Vagina (tissue), 2 donors: ENCODE measurements at regions not wholly inside any gene's neighbourhood (a gene's known extent, or its start where the extent isn't known, plus 50 kb on each side); places are given as distances from the start of the nearest gene placed in this dataset.

Source experiments
- POLR2A ChIP-seq, 2 donors: fragments of 450-650 bp; IDR thresholded peaks; one replicate each; pipeline ENCODE4 v1.6.1; 2017; ENCODE audit warnings: antibody characterized with exemption in 2 of 2, mild to moderate bottlenecking in 2 of 2, moderate library complexity in 2 of 2
- POLR2AphosphoS5 ChIP-seq, 2 donors: sonication (generic); formaldehyde crosslinking; IDR thresholded peaks; one replicate each; pipeline ENCODE4 v1.9.0; 2017; ENCODE audit warnings: antibody characterized with exemption in 2 of 2, mild to moderate bottlenecking in 2 of 2, low read depth in 1 of 2; ENCODE audit not compliant: insufficient read depth in 1 of 2
- TF ChIP-seq, protein P1 (sequence below), 3 experiments: fragments of 450-650 bp in 2 of 3; fragments of 200-600 bp in 1 of 3; sonication (generic) in 1 of 3; IDR thresholded peaks; one replicate each; pipeline ENCODE4 v1.5.1; 2017 to 2019; ENCODE audit warnings: antibody characterized with exemption in 3 of 3, mild to moderate bottlenecking in 2 of 3, moderate library complexity in 2 of 3

DNA sequence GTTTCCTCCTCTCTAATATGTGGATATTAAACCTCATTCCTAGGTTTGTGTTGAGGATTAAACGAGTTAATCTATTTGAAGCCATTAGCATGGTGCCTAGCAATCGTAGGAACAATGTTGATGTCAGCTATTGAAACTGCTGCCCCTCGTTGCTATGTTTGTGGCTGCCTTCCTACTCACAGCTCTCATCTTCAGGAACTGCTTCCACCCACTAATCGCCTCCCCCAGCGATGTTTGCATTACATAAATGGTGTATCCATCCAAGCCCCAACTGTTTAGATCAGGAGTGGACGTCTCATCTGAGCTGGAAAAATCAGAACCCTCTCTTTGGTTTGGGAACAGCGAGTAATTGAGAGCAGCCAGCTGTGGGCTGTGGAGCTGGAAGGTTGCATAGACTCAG lies 416.6 kb downstream of the ARHGEF28 start:
- TF ChIP-seq, protein P1, sequence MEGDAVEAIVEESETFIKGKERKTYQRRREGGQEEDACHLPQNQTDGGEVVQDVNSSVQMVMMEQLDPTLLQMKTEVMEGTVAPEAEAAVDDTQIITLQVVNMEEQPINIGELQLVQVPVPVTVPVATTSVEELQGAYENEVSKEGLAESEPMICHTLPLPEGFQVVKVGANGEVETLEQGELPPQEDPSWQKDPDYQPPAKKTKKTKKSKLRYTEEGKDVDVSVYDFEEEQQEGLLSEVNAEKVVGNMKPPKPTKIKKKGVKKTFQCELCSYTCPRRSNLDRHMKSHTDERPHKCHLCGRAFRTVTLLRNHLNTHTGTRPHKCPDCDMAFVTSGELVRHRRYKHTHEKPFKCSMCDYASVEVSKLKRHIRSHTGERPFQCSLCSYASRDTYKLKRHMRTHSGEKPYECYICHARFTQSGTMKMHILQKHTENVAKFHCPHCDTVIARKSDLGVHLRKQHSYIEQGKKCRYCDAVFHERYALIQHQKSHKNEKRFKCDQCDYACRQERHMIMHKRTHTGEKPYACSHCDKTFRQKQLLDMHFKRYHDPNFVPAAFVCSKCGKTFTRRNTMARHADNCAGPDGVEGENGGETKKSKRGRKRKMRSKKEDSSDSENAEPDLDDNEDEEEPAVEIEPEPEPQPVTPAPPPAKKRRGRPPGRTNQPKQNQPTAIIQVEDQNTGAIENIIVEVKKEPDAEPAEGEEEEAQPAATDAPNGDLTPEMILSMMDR (IDR thresholded peaks at IDR 0.05), result no peak
- TF ChIP-seq POLR2AphosphoS5 (IDR thresholded peaks at IDR 0.05; ENCODE audit: insufficient read depth in 1 of 2, low read depth in 1 of 2), result no peak
- TF ChIP-seq POLR2A (IDR thresholded peaks at IDR 0.05), result no peak
